ENCODE measurements at regions not wholly inside any gene's neighbourhood (a gene's known extent, or its start where the extent isn't known, plus 50 kb on each side); places are given as distances from the start of the nearest gene placed in this dataset.

GRCh38 chrX:7378406-7378805, 230.5 kb upstream of the PUDP start:
- WGBS (ENCODE audit: low lambda C conversion rate), result 35% methylated on average over 3 of the region's 3 CpGs
- H3K27ac ChIP-seq (ENCODE audit: extremely low read length, insufficient read depth, low read length), result no peak overlapping the region
- H3K4me2 ChIP-seq (ENCODE audit: low read depth, low read length), result no peak overlapping the region
- no peak for ATAC-seq
- no peaks in the 10 kb centered on the region for H3K27me3 ChIP-seq (ENCODE audit: control insufficient read depth in 1 of 2, insufficient read depth in 2 of 2, low read length in 2 of 2)
- CTCF ChIA-PET (ENCODE audit: low intra/inter-chr PET ratio, low total read pairs), result no interaction called here
- no peaks in the 10 kb centered on the region for H3K9me3 ChIP-seq (ENCODE audit: low read length)
- no peaks in the 10 kb centered on the region for H3K79me2 ChIP-seq (ENCODE audit: insufficient read depth, low read length)
- DNase-seq (ENCODE audit: low spot score), result no peak
- BruUV-seq (replicated peaks), result no TSS peak
- H4K20me1 ChIP-seq (ENCODE audit: insufficient read depth, low read length), result no peaks in the 10 kb centered on the region
- no peak for TF ChIP-seq ZBTB21 (CRISPR knock-in tag; IDR thresholded peaks at IDR 0.05)
- TF ChIP-seq NFE2L2 (IDR thresholded peaks at IDR 0.05; ENCODE audit: low read length), result no peak
- H3K4me3 ChIP-seq (replicated peaks in 1 of 3; ENCODE audit: insufficient read depth in 1 of 3, low read depth in 2 of 3, low read length in 3 of 3), result no peak overlapping the region
- POLR2A ChIA-PET, result no interaction called here
- no peak overlapping the region for H2AFZ ChIP-seq (ENCODE audit: low read length)
- no peaks in the 10 kb centered on the region for H3K4me1 ChIP-seq (ENCODE audit: insufficient read depth, low read length)
- in situ Hi-C loops (cut with HindIII; ENCODE audit: extremely low pct_ligation_motif_present, low pct_unique_long_range_greater_than_20kb) (no loop called here), intact Hi-C loops (cut with micrococcal nuclease; ENCODE audit: unreplicated experiment) (no loop called here)
- H3K36me3 ChIP-seq (replicated peaks in 1 of 2; ENCODE audit: control insufficient read depth in 1 of 2, insufficient read depth in 2 of 2, low read length in 2 of 2), result no peaks in the 10 kb centered on the region
- FAIRE-seq, result no peak
- no peak overlapping the region for H3K9ac ChIP-seq (ENCODE audit: insufficient read depth, low read depth, low read length)

- no peaks in the 10 kb centered on the region for H3K9me3 ChIP-seq (ENCODE audit: low read length)
- no TSS peak for BruUV-seq (replicated peaks)
- in situ Hi-C loops (cut with HindIII; ENCODE audit: extremely low pct_ligation_motif_present, low pct_unique_long_range_greater_than_20kb) (no loop called here), intact Hi-C loops (cut with micrococcal nuclease; ENCODE audit: unreplicated experiment) (no loop called here)
- no peak overlapping the region for H3K4me3 ChIP-seq (replicated peaks in 1 of 3; ENCODE audit: insufficient read depth in 1 of 3, low read depth in 2 of 3, low read length in 3 of 3)
- TF ChIP-seq NCOA2 (CRISPR knock-in tag; IDR thresholded peaks at IDR 0.05) (no peak), ERF (CRISPR knock-in tag; IDR thresholded peaks at IDR 0.05) (no peak), YEATS4 (CRISPR knock-in tag; IDR thresholded peaks at IDR 0.05; ENCODE audit: borderline replicate concordance) (no peak), ELF1 (CRISPR knock-in tag; IDR thresholded peaks at IDR 0.05) (no peak), CBX5 (CRISPR knock-in tag; IDR thresholded peaks at IDR 0.05; ENCODE audit: borderline replicate concordance) (no peak), ZKSCAN1 (IDR thresholded peaks at IDR 0.05; ENCODE audit: low read length) (no peak), ZNF740 (CRISPR knock-in tag; IDR thresholded peaks at IDR 0.05) (no peak), HOXA9 (CRISPR knock-in tag; IDR thresholded peaks at IDR 0.05; ENCODE audit: borderline replicate concordance) (no peak), TRIM24 (CRISPR knock-in tag; IDR thresholded peaks at IDR 0.05) (no peak), FOXP4 (CRISPR knock-in tag; IDR thresholded peaks at IDR 0.05) (no peak), RFXANK (CRISPR knock-in tag; IDR thresholded peaks at IDR 0.05) (no peak), HNRNPLL (IDR thresholded peaks at IDR 0.05; ENCODE audit: low read depth, low read length, poor library complexity, severe bottlenecking) (no peak)
- no peaks in the 10 kb centered on the region for H3K27me3 ChIP-seq (ENCODE audit: control insufficient read depth in 1 of 2, insufficient read depth in 2 of 2, low read length in 2 of 2)
- WGBS (ENCODE audit: low lambda C conversion rate), result 0% methylated on average over 7 of the region's 7 CpGs
- H3K79me2 ChIP-seq (ENCODE audit: insufficient read depth, low read length), result no peaks in the 10 kb centered on the region
- no peak for DNase-seq (ENCODE audit: low spot score)
- H3K36me3 ChIP-seq (replicated peaks in 1 of 2; ENCODE audit: control insufficient read depth in 1 of 2, insufficient read depth in 2 of 2, low read length in 2 of 2), result no peaks in the 10 kb centered on the region
- ChIA-PET POLR2A (no interaction called here), CTCF (ENCODE audit: low intra/inter-chr PET ratio, low total read pairs) (no interaction called here)
- no peak overlapping the region for H3K27ac ChIP-seq (ENCODE audit: extremely low read length, insufficient read depth, low read length)
- H3K4me2 ChIP-seq (ENCODE audit: low read depth, low read length), result no peak overlapping the region
- no peak overlapping the region for H2AFZ ChIP-seq (ENCODE audit: low read length)
- ATAC-seq, result no peak
- no peaks in the 10 kb centered on the region for H3K4me1 ChIP-seq (ENCODE audit: insufficient read depth, low read length)
- H3K9ac ChIP-seq (ENCODE audit: insufficient read depth, low read depth, low read length), result no peak overlapping the region
- no peak for FAIRE-seq
- no peaks in the 10 kb centered on the region for H4K20me1 ChIP-seq (ENCODE audit: insufficient read depth, low read length)
Observed at GRCh38 chrX:7372825-7373525, 225.0 kb upstream of the PUDP start.

Data from HepG2 (cell line).